Pancreas (tissue), 10 donors: ENCODE measurements at regions not wholly inside any gene's neighbourhood (a gene's known extent, or its start where the extent isn't known, plus 50 kb on each side); places are given as distances from the start of the nearest gene placed in this dataset.

ENCODE experiments used
- ATAC-seq, 4 donors: fragments of 200-7000 bp; cut with Tn5 transposase; one replicate each; pipeline versions ENCODE4 v1.8.0 to v1.9.1; 2020; ENCODE audit warnings: mild to moderate bottlenecking in 4 of 4, moderate library complexity in 4 of 4
- DNase-seq, 6 donors: peaks; one replicate each; pipeline ENCODE4 v3.0.0-alpha.2; 2020
- FAIRE-seq: peaks from 2 replicates; lab custom pipeline; 2012; peaks lifted over from hg19 to GRCh38; lab: Jason Lieb, UNC
- H3K27ac ChIP-seq, 4 donors: fragments of 200-600 bp; sonication (generic); 1 replicate in 3 of 4; 2 replicates in 1 of 4; pipeline versions ENCODE4 v1.5.0 to v1.8.0; 2020
- H3K27me3 ChIP-seq, 4 donors: fragments of 200-600 bp; one replicate each; pipeline ENCODE4 v1.8.0; 2021
- H3K36me3 ChIP-seq, 3 donors: fragments of 200-600 bp; sonication (generic) in 1 of 3; one replicate each; pipeline versions ENCODE4 v1.5.0 to v1.8.0; 2020 to 2021
- H3K4me1 ChIP-seq, 3 donors: fragments of 200-600 bp; one replicate each; pipeline ENCODE4 v1.8.0; 2021
- H3K4me3 ChIP-seq, 4 donors: fragments of 200-600 bp; sonication (generic) in 2 of 4; one replicate each; pipeline versions ENCODE4 v1.5.0 to v1.8.0; 2020 to 2021
- H3K9me3 ChIP-seq, 4 donors: fragments of 200-600 bp; one replicate each; pipeline ENCODE4 v1.8.0; 2021
- CTCF ChIP-seq, 4 donors: fragments of 200-600 bp; sonication (generic) in 3 of 4; IDR thresholded peaks; one replicate each; pipeline versions ENCODE4 v1.5.0 to v1.8.0; 2021; ENCODE audit warnings: antibody characterized with exemption in 4 of 4
- WGBS, 2 donors: extraction: QIAGEN DNeasy Blood & Tissue Kit; methylation state at CpG; one replicate each; pipeline ENCODE4 v1.1.7; 2013; 5-methylcytosine and 5-hydroxymethylcytosine counted together
- intact Hi-C, 3 donors: fragments of 100-400 bp; cut with DNase I; formaldehyde crosslinking; loops; one replicate each; pipeline versions ENCODE4 v1.11.1 to v1.14.2; 2022
- donor health status: healthy with polysubstance abuse.
- donor health status: DM: no; HTN: no; CAD: no; lungs with moderate emphysema.
- donor health status: DM: no; HTN: no; CAD: no.
- donor health status: control.
- donor health status: control.
- donor health status: Bipolar disorder and iron deficiency.
- donor health status: DM: yes; HTN: yes; CAD: no.
- donor health status: DM: no; HTN: no; CAD: no.
- donor health status: DM: no; HTN: no; CAD: no.
- donor health status: DM: yes; HTN: yes; CAD: no.

GRCh38 chr2:103289105-103289725, 527.4 kb downstream of the TMEM182 start:
- Histone ChIP-seq H3K27ac (no peak overlapping the region), H3K4me1 (no peaks in the 10 kb centered on the region), H3K27me3 (no peaks in the 10 kb centered on the region), H3K4me3 (no peak overlapping the region), H3K36me3 (no peaks in the 10 kb centered on the region), H3K9me3 (no peaks in the 10 kb centered on the region)
- intact Hi-C loops = no loop called here
- WGBS, 2 donors = 33 to 43% methylated on average over 5 of the region's 5 CpGs
- no peak for TF ChIP-seq CTCF (IDR thresholded peaks at IDR 0.05)
- ATAC-seq (no peak), DNase-seq (no peak), FAIRE-seq (no peak)

GRCh38 chr2:103292573-103292972, 530.7 kb downstream of the TMEM182 start:
- H3K27ac ChIP-seq = no peak overlapping the region
- no peak for FAIRE-seq
- no peak overlapping the region for H3K4me3 ChIP-seq
- no peaks in the 10 kb centered on the region for H3K27me3 ChIP-seq
- H3K4me1 ChIP-seq = no peaks in the 10 kb centered on the region
- no peak for TF ChIP-seq CTCF (IDR thresholded peaks at IDR 0.05)
- 31 to 34% methylated on average over 6 of the region's 6 CpGs for WGBS, 2 donors
- ATAC-seq = no peak
- H3K36me3 ChIP-seq = no peaks in the 10 kb centered on the region
- no peak for DNase-seq
- H3K9me3 ChIP-seq = no peaks in the 10 kb centered on the region
- intact Hi-C loops = no loop called here

- TF ChIP-seq CTCF (IDR thresholded peaks at IDR 0.05) = no peak
- WGBS, 2 donors = 15 to 19% methylated on average over 16 of the region's 16 CpGs
- intact Hi-C loops = no loop called here
- ATAC-seq (no peak), DNase-seq (no peak), FAIRE-seq (no peak)
- no peaks in the 10 kb centered on the region for H3K9me3 ChIP-seq
- H3K27me3 ChIP-seq = no peaks in the 10 kb centered on the region
- H3K27ac ChIP-seq = no peak overlapping the region
- no peaks in the 10 kb centered on the region for H3K4me1 ChIP-seq
- H3K4me3 ChIP-seq = no peak overlapping the region
- no peaks in the 10 kb centered on the region for H3K36me3 ChIP-seq
Observed at GRCh38 chr2:103293067-103293741, 531.4 kb downstream of the TMEM182 start.

- Histone ChIP-seq H3K27me3 (no peaks in the 10 kb centered on the region), H3K4me3 (no peak overlapping the region), H3K4me1 (no peaks in the 10 kb centered on the region), H3K27ac (no peak overlapping the region), H3K36me3 (no peaks in the 10 kb centered on the region), H3K9me3 (no peaks in the 10 kb centered on the region)
- DNase-seq = no peak
- no peak for FAIRE-seq
- intact Hi-C loops = no loop called here
- no peak for ATAC-seq
- WGBS, 2 donors = 26 to 36% methylated on average over 3 of the region's 3 CpGs
- no peak for TF ChIP-seq CTCF (IDR thresholded peaks at IDR 0.05)
Observed at GRCh38 chr2:103293742-103294077, 531.9 kb downstream of the TMEM182 start.

GRCh38 chr2:103294420-103294819, 532.6 kb downstream of the TMEM182 start:
- DNase-seq (no peak), FAIRE-seq (no peak), ATAC-seq (no peak)
- 63 to 68% methylated on average over 7 of the region's 7 CpGs for WGBS, 2 donors
- Histone ChIP-seq H3K27me3 (no peaks in the 10 kb centered on the region), H3K27ac (no peak overlapping the region), H3K4me1 (no peaks in the 10 kb centered on the region), H3K9me3 (no peaks in the 10 kb centered on the region), H3K36me3 (no peaks in the 10 kb centered on the region), H3K4me3 (no peak overlapping the region)
- no peak for TF ChIP-seq CTCF (IDR thresholded peaks at IDR 0.05)
- intact Hi-C loops = no loop called here
